ENCODE measurements at regions not wholly inside any gene's neighbourhood (a gene's known extent, or its start where the extent isn't known, plus 50 kb on each side); places are given as distances from the start of the nearest gene placed in this dataset.

DNA sequence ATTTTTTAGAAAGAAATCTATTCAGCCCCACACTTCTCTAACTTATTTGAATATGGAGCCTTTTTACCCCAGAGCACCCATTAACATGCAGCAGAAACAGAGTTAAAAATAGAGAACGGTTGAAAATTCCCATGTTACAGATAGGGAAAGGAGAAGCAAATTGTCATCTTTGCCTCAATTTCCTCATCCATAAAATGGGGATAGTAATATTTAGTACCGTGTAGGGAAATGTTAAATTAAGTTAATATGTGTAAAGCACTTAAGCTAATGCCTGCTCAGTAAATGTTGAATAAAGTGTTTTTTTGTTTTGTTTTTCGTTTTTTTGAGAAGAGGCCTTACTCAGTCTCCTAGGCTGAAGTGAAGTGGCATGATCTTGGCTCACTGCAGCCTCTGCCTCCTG is 50.3 kb downstream of the NAV1 start:
- DNase-seq, result no peak

GRCh38 chr1:201590474-201590873 is 51.5 kb downstream of the NAV1 start:
- DNase-seq, result no peak

GRCh38 chr1:201591348-201591747 is 52.4 kb downstream of the NAV1 start:
- DNase-seq, result no peak

DNA sequence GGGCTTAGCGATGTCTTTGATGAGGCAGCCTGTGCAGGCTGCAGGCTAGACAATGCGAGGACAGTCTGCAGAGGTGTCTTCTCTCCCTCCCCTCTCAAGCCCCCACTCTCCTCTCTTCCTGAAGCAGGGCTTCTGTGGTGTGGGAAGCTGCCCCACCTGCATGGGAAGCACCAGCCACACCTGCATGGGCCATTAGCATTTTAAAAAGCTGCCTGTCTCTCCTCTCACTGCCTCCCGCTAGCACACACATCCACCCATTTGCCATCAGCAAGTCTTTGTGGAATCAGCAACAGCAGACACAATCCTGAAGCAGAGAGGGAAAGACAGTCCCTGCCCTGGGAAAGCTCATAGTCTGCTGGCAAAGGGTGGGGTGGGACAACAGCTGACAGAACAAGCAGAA is 53.1 kb downstream of the NAV1 start:
- no peak for DNase-seq

DNA sequence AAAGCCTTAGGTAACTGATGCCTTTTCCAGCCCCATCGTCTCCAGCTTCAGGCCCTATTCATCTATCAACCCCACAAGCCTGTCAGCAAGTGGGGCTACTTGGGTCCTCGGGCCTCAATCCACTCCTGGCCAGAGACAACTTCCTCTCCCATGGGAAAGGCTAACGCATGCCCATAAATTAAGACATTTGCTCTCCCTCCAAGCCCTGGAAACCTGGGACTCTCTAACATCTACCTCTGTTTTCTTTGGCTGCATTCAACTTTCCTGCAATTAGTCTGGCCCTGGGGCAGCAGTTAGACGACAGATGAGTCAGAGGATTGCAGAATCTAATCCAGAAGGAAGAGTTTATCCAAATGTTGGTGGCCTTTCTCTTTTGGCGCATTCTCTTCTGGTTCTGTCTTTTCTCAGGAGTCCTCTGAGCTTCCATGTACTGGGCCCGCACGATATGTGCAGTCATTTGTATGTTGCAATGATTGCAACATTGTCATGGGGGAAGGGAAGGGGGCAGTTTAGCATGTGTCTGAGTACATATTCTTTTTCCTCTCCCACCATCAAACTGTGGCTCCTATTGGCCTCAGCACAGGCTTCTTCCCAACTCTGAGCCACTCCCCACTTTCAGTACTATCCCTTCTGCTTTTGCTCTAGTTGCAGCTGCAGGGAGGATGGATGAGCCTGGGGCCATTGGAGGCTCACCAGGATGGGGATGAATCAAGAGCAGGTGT is 54.4 kb downstream of the NAV1 start:
- DNase-seq, result no peak

DNA sequence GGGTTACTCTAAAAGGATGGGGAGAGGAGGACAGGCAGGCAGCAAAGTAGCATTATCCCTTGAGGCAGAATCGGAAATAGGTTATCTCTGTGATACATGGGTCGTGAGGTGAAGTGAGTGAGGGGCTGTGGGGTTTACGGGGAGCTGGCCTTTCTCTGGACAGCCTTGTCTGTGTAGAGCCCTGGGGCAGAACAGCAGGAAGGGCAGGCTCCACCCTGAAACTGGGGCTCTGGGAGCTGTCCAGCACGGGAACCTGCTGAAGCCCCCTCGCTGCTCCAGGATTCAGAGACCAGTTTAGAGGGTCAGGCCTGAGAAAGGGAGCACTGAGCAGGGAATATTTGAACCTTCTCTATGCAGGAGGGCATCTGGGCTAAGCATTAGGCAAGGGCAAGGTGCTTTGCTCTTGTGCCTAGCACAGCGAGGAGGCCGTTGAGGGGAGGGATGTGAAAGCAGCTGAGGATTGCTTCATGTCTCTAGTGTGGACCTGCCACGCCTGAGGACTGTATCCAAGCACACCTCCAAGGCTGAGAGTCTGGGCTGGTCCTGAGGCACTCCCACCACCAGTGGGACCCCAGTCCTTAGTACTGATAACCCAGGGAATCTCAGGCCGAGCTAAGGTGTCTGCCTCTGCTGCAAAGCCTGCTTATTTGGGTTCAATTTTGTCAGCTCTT is 55.8 kb downstream of the NAV1 start:
- no peak for DNase-seq

- no peak for DNase-seq
Measured at GRCh38 chr1:201595381-201595780, 56.5 kb downstream of the NAV1 start.

GRCh38 chr1:201596101-201596868 is 57.4 kb downstream of the NAV1 start:
- DNase-seq, result no peak

GRCh38 chr1:201597551-201598230 is 58.8 kb downstream of the NAV1 start:
- DNase-seq, result no peak

- DNase-seq, result no peak
Measured at GRCh38 chr1:201598396-201598795, 59.5 kb downstream of the NAV1 start.

DNA sequence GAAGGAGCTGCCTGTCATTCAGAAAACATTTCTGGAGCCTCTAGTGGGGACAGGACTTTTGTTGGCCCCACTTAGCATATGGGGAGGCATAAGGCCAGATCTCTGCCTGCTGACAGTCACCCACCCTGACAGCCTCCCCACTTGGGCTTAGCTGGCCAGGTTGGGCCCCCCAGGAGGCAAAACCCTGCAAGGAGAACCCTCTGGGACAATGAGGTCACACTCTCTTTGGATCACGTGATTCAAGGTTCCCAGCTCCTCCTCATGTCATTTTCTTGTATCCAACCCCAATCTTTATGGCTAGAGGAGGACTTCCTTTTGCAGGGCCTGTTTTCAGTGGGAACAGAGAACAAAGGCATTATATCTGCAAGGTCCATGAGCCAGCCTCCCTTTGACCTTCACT is 60.0 kb downstream of the NAV1 start:
- no peak for DNase-seq

- no peak for DNase-seq
Measured at GRCh38 chr1:201599548-201599947, 60.6 kb downstream of the NAV1 start.

DNA sequence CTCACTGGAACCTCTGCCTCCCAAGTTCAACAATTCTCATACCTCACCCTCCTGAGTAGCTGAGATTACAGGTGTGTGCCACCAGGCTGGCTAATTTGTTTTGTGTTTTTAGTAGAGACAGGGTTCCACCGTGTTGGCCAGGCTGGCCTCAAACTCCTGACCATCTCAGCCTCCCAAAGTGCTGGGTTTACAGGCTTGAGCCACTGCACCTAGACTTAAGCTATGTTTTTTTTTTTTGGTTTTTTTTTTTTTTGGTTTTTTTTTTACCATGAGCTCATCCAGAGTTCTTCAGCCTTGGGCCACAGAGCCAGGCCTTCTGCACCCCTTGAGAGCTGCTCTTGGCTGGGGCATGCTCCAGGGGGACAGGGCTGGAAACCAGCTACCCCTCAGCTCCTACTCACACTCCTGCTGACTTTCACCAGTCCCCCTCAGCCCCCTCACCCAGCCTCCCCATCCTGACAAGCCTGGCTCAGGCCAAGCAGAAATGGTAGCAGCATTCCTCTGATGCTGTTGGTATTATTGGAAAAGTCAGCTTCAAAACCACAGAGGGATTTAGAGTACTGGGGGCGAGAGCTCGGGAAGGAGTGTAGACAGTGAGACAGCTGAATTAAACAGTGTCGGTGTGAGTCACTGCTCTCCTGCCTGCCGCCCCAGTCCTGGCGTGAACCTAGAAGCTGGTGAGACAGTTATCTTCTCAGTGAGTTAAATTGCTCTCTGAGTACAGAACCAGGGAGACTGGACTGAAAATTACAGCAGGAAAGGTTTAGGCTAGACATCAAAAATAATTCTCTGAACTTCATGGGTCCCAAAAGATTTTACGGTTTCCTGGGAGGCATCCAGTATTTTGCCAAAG is 63.7 kb downstream of the NAV1 start:
- DNase-seq, result no peak

- no peak for DNase-seq
Measured at GRCh38 chr1:201603613-201604232, 64.8 kb downstream of the NAV1 start.

DNA sequence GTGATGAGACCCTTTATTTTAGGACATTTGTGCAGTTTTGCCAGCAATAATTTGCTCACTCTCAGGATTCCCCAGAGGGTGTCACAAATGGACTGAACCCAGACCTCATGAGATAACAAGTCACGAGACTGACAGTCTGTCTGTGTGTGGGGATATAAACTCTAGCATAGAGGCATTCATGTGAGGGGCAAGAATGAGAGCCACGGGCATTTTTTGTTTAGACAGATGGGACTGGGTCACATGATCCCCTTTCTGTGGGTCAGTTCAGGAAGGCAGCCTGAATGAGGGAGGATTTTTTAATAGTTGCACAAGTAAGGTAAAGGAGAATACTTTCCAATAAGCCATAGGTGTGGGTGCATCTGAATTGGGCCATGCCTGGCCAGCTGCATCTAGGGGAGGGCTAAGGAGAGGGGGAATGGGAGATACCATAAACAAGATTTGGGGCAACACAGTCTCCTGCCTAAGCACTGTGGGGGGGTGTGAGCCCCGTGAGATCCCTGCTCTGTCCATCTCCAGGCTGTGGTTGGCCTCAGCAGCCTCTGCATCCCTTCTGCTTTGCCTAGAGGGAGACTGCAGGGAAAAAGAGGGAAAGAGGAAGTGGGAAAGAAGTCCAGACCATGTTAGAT is 66.6 kb downstream of the NAV1 start:
- DNase-seq, result peak; percentile 76

GRCh38 chr1:201606096-201606495 is 67.2 kb downstream of the NAV1 start:
- DNase-seq, result no peak

DNA sequence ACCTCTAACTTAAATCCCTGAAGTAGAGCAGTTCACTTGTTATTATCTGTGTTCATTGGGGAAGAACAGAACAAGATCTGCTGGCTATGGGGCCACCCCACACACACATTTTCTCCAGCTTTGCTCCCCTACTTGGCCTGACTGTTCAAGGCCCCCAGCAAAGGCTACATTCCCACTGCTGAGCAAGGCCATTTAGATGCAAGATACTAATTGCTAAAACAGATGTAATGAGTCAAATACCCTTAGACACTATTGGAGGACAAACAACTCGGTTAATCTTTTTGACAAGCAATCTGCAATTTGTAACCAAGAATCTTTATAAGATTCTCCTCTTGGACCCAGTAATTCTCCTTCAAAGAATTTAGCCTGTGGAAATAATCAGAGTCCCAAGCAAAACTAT is 67.7 kb downstream of the NAV1 start:
- DNase-seq, result no peak

- DNase-seq, result no peak
Measured at GRCh38 chr1:201608635-201609395, 69.9 kb downstream of the NAV1 start.

DNA sequence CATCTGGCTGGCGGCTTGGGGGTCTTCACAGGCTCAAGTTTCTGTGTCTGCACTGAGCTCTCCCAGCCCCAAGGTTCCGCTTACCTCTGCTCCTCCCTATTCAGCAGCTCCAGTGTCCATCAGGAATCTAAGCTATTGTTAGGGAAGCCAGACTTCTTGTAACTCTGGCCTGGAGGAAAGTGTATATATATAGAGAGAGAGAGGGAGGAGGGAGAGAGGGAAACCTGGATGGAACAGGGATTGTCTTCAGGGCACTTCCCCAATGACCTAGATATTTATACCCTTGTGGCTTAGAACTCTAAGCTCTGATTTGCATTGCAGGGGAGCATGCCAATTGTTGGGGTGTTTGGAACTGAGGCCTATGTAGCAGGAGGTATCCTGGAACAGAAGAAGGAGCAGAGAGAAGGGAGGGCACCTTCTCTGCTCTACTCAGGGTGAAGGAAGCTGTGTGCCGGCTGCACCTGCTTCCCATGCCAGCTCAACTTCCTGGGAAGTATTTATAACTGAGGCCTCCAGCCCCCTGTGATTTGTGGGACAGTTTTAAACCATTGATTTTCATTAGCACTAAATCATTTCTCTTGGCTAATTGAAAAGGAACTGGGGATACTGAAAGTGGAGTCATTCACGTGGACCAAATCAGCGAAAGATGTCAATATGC is 70.9 kb downstream of the NAV1 start:
- no peak for DNase-seq

DNA sequence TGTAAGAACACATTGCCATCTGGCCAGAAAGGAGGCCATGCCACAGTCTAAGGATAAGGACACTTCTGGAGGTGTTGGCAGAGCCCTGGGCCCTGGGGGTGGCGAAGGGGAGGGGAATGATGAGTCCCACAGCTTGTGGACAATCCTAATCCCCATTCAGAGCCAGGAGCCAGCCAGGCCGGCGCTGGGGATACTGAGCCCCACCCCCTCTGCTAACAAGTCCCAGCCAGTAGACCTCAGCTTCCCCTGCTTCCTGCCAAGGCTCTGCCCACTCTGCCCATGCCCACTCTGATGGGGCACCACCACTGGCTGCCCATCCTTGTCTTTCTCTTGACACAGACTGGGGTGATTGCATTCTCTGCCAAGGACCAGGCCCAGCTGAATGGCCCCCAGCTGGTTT is 71.9 kb downstream of the NAV1 start:
- no peak for DNase-seq
